Endodermal cell (in vitro differentiated cells): ENCODE measurements at regions not wholly inside any gene's neighbourhood (a gene's known extent, or its start where the extent isn't known, plus 50 kb on each side); places are given as distances from the start of the nearest gene placed in this dataset.

Experiments
- DNase-seq: peaks from one replicate; pipeline ENCODE4 v3.0.0-alpha.2; 2017
- H3K27ac ChIP-seq: 2 replicates; pipeline ENCODE4 v1.5.1; 2013; ENCODE audit warnings: mild to moderate bottlenecking, low read depth, low read length, moderate library complexity
- H3K27me3 ChIP-seq: 2 replicates; pipeline ENCODE4 v1.6.1; 2013; ENCODE audit warnings: mild to moderate bottlenecking, low read length, moderate library complexity; ENCODE audit not compliant: insufficient read depth, control insufficient read depth, poor library complexity, severe bottlenecking
- H3K36me3 ChIP-seq: 2 replicates; pipeline ENCODE4 v1.7.0; 2013; ENCODE audit warnings: mild to moderate bottlenecking, low read length, moderate library complexity; ENCODE audit not compliant: control insufficient read depth, insufficient read depth
- H3K4me1 ChIP-seq: one replicate; pipeline ENCODE4 v1.7.0; 2013; ENCODE audit warnings: low read length; ENCODE audit not compliant: control insufficient read depth, insufficient read depth
- H3K4me3 ChIP-seq: 2 replicates; pipeline ENCODE4 v1.5.1; 2013; ENCODE audit warnings: mild to moderate bottlenecking, low read length, moderate library complexity
- H3K9ac ChIP-seq: 2 replicates; pipeline ENCODE4 v1.6.1; 2013; ENCODE audit warnings: mild to moderate bottlenecking, low read length, moderate library complexity; ENCODE audit not compliant: poor library complexity, severe bottlenecking; ENCODE audit errors: extremely low read depth
- H3K9me3 ChIP-seq: 2 replicates; pipeline ENCODE4 v1.6.1; 2013; ENCODE audit warnings: mild to moderate bottlenecking, low read length, moderate library complexity; ENCODE audit not compliant: control insufficient read depth
- H3K27ac Mint-ChIP-seq: 2 replicates; pipeline ENCODE4 v1.8.0; 2020; ENCODE audit warnings: mixed read lengths
- H3K27me3 Mint-ChIP-seq: 2 replicates; pipeline ENCODE4 v1.8.0; 2021; ENCODE audit warnings: mild to moderate bottlenecking, mixed read lengths; ENCODE audit not compliant: insufficient read depth
- H3K36me3 Mint-ChIP-seq: 2 replicates; pipeline ENCODE4 v1.8.0; 2020; ENCODE audit warnings: low read depth, mixed read lengths
- H3K4me1 Mint-ChIP-seq: 2 replicates; pipeline ENCODE4 v1.8.0; 2020; ENCODE audit warnings: mixed read lengths
- H3K4me3 Mint-ChIP-seq: 2 replicates; pipeline ENCODE4 v1.8.0; 2020; ENCODE audit warnings: mild to moderate bottlenecking, moderate library complexity, mixed read lengths
- H3K9me3 Mint-ChIP-seq: 2 replicates; pipeline ENCODE4 v1.8.0; 2020; ENCODE audit warnings: mild to moderate bottlenecking, mixed read lengths
- CTCF ChIP-seq: fragments of 200-600 bp; sonication (generic); conservative IDR thresholded peaks from 2 replicates; pipeline ENCODE4 v1.5.0; 2021; ENCODE audit warnings: antibody characterized with exemption, mild to moderate bottlenecking
- WGBS, 2 experiments: methylation state at CpG; one replicate each; pipeline versions ENCODE4 v1.1.5 to v1.1.7; 2013; ENCODE audit warnings: missing lambda C conversion rate in 2 of 2, mixed read lengths in 1 of 2; ENCODE audit not compliant: insufficient coverage in 1 of 2, insufficient read length in 1 of 2; 5-methylcytosine and 5-hydroxymethylcytosine counted together

GRCh38 chr4:23320931-23321587 is 568.8 kb downstream of the PPARGC1A start:
- Histone ChIP-seq H3K4me3 (no peak overlapping the region), H3K9ac (no peak overlapping the region), H3K27me3 (no peaks in the 10 kb centered on the region), H3K4me1 (no peaks in the 10 kb centered on the region), H3K36me3 (no peaks in the 10 kb centered on the region), H3K27ac (no peak overlapping the region), H3K9me3 (no peaks in the 10 kb centered on the region)
- Mint-ChIP-seq H3K27ac (no peak overlapping the region), H3K36me3 (no peaks in the 10 kb centered on the region), H3K9me3 (no peaks in the 10 kb centered on the region), H3K4me3 (no peak overlapping the region), H3K27me3 (no peaks in the 10 kb centered on the region), H3K4me1 (peaks cover 8% of the 10 kb centered on the region)
- no peak for TF ChIP-seq CTCF
- 81 to 85% methylated on average over 1 of the region's 1 CpG for WGBS, 2 experiments
- no peak for DNase-seq

- no peaks in the 10 kb centered on the region for H3K27me3 Mint-ChIP-seq
- no peak overlapping the region for H3K9ac ChIP-seq
- H3K36me3 ChIP-seq, result no peaks in the 10 kb centered on the region
- H3K9me3 ChIP-seq, result no peaks in the 10 kb centered on the region
- no peaks in the 10 kb centered on the region for H3K36me3 Mint-ChIP-seq
- no peaks in the 10 kb centered on the region for H3K9me3 Mint-ChIP-seq
- H3K27ac ChIP-seq, result no peak overlapping the region
- no peak overlapping the region for H3K4me3 ChIP-seq
- no peak overlapping the region for H3K27ac Mint-ChIP-seq
- H3K4me3 Mint-ChIP-seq, result no peak overlapping the region
- H3K27me3 ChIP-seq, result no peaks in the 10 kb centered on the region
- DNase-seq, result no peak
- H3K4me1 ChIP-seq, result no peaks in the 10 kb centered on the region
- no peaks in the 10 kb centered on the region for H3K4me1 Mint-ChIP-seq
- no peak for TF ChIP-seq CTCF
Observed at GRCh38 chr4:23312686-23313085, 577.2 kb downstream of the PPARGC1A start.

- H3K4me1 Mint-ChIP-seq, result no peaks in the 10 kb centered on the region
- Histone ChIP-seq H3K9me3 (no peaks in the 10 kb centered on the region), H3K4me1 (no peaks in the 10 kb centered on the region), H3K27me3 (no peaks in the 10 kb centered on the region), H3K27ac (no peak overlapping the region), H3K36me3 (no peaks in the 10 kb centered on the region), H3K4me3 (no peak overlapping the region), H3K9ac (no peak overlapping the region)
- no peaks in the 10 kb centered on the region for H3K36me3 Mint-ChIP-seq
- no peak for DNase-seq
- H3K27me3 Mint-ChIP-seq, result no peaks in the 10 kb centered on the region
- H3K4me3 Mint-ChIP-seq, result no peak overlapping the region
- no peak for TF ChIP-seq CTCF
- H3K9me3 Mint-ChIP-seq, result no peaks in the 10 kb centered on the region
- WGBS, 2 experiments, result 88 to 100% methylated on average over 2 of the region's 3 CpGs
- H3K27ac Mint-ChIP-seq, result no peak overlapping the region
Observed at GRCh38 chr4:23311983-23312382, 577.9 kb downstream of the PPARGC1A start.
